PC-9 (cell line): ENCODE measurements at regions not wholly inside any gene's neighbourhood (a gene's known extent, or its start where the extent isn't known, plus 50 kb on each side); places are given as distances from the start of the nearest gene placed in this dataset.

Experiments
- CTCF ChIP-seq: fragments of 200-600 bp; sonication (generic); conservative IDR thresholded peaks from 2 replicates; pipeline ENCODE4 v1.6.1; 2017; ENCODE audit warnings: mixed run types, antibody characterized with exemption, mild to moderate bottlenecking, moderate library complexity
- EZH2 ChIP-seq: fragments of 200-600 bp; sonication (generic); IDR thresholded peaks from 2 replicates; pipeline ENCODE4 v1.8.0; 2017; ENCODE audit warnings: antibody characterized with exemption, low read depth

GRCh38 chr22:49620003-49620556 is 207.6 kb downstream of the BRD1 start:
- TF ChIP-seq CTCF (no peak), EZH2 (no peak)
